HG03095 (cell line): ENCODE measurements at regions not wholly inside any gene's neighbourhood (a gene's known extent, or its start where the extent isn't known, plus 50 kb on each side); places are given as distances from the start of the nearest gene placed in this dataset.
"Not testable (repeated sequence)": the region's sequence is repeated elsewhere in the genome, so short reads cannot be mapped to it uniquely, and the experiment has no call there.

Source experiments
- ATAC-seq: cut with Tn5 transposase; IDR thresholded peaks from one replicate; pipeline ENCODE4 v1.9.1; 2021; ENCODE audit warnings: moderate library complexity; ENCODE audit not compliant: unreplicated experiment

GRCh38 chr3:21979706-21980105, 228.7 kb upstream of the ZNF385D start:
- no peak for ATAC-seq

DNA sequence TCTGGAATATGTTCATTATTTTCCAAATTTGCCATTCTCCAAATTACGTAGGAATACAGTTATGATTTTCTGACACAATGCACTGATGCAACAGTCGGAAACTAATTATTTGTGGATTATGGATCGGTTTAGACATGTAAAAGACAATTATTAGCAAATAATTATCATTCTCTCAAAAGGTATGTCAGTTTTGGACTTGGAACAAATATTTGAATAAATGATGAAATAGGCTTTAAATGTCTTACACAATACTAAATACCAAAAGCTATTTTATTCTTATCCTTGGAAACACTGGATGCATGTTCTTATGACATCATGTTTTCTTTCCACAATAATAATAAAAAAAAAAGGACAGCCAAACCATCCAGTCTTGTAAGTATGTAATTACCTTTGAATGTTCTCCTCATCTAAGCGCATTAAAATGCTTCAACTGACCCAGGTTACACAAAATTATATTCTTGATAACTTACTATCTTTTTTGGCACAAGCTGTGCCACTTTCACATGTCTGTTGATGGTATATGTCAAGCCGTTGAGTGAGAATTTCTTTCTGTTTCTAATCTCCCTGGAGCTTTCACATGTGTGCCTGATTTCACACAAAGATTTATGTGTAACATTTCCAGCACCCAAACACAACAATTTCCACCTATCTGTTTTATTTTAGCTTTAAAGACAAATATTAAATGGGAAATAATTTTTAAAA, 238.5 kb upstream of the ZNF385D start:
- ATAC-seq, result no peak

DNA sequence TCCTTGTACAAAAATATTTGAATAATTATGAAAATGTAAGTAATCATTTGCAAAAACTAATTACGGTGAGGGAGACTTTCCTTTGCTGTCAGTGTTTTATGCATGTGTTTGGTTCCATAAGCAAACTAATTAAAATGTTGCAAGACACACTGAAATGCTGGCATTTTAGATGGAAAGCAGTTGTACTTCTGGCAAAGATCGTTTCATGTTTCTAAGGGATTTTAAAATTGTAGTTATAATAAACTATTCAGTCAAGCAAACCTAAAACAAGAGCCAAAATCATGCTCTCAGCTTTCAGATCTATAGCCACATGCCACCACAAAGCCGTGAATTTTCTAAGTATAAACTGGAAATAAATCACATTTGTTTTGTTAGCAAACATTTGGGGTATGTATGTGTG, 240.1 kb upstream of the ZNF385D start:
- no peak for ATAC-seq

GRCh38 chr3:21995079-21995607, 244.1 kb upstream of the ZNF385D start:
- ATAC-seq, result no peak

DNA sequence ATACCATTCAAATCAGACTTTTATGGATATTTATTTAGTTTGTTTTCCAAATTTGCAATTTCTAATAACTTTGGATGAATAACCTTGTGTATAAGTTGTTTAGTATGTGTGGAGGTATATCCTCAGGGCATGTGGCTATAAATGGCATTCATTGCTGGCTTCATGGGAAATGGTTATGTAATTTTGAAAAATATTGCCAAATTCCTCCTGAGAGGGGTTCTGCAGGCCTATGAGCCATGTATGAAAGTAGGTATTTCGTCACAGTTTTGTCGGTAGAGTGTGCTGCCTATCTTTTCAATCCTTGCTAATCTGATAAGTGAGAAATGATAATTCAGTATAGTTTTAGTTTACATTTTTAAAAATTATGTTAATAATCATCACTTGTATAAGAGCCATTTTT, 256.4 kb upstream of the ZNF385D start:
- no peak for ATAC-seq

DNA sequence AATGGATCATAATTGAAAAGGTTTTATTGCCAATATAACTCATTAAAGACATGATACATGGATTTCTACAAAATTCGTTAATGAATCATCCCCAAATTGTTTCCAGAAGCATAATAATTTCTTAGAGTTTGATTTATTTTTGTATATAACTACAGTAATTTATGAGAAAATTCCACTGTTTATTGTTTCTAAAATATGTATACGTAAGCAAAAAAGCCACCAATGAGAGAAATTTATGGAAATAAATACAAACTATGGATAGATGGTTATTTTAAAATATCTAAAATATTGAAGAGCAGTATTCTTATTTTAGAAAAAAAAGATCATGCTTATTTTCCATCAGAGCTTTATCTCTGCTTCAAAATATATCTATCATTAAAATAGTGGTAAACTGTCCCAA, 260.0 kb upstream of the ZNF385D start:
- ATAC-seq, result no peak

GRCh38 chr3:22012471-22012870, 261.5 kb upstream of the ZNF385D start:
- ATAC-seq, result no peak

- no peak for ATAC-seq
Measured at GRCh38 chr3:22013641-22014040, 262.6 kb upstream of the ZNF385D start.

- ATAC-seq, result no peak
Measured at GRCh38 chr3:22016197-22016596, 265.2 kb upstream of the ZNF385D start.

GRCh38 chr3:22024638-22025037, 273.6 kb upstream of the ZNF385D start:
- not testable (repeated sequence) for ATAC-seq

- no peak for ATAC-seq
Measured at GRCh38 chr3:22029480-22029879, 278.5 kb upstream of the ZNF385D start.

- no peak for ATAC-seq
Measured at GRCh38 chr3:22039161-22039560, 288.2 kb upstream of the ZNF385D start.

GRCh38 chr3:22040150-22040549, 289.1 kb upstream of the ZNF385D start:
- ATAC-seq, result no peak

DNA sequence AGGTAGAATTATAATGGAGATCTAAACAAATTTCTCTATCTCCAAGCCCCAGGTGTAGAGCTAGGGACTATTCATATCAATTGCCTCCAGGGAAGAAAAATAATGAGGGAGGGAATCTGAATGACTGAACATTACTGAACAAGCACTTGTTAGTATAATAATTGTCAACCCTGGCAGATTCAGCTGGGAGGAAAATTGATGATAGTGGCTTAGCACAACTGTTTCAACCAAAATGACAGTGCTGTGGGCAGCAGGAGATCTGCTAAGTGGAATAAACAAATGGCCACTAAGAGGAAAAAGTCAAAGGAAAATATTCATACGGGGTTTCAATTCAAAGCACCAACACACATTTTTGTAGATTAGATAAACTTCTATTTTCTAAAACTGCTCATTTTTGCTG, 294.9 kb upstream of the ZNF385D start:
- no peak for ATAC-seq

DNA sequence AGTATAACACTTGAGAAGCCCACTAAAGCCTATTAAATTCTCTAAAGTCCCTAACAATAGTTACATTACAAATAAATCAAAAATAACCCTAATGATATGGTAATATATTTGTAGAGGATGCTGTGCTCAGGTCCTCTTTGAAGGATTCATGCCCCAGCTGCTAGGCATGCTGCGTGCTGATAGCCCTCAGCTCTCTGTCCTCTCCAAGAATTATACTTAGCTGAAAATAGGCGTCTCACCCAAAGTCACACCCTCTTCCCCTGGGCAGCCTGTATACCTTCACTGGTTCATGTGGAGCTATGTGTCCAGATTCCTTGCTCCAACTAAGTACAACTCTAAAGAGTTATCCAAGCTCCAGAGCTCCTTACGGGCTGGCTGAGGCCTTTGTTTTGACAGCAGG, 312.5 kb upstream of the ZNF385D start:
- ATAC-seq, result no peak

DNA sequence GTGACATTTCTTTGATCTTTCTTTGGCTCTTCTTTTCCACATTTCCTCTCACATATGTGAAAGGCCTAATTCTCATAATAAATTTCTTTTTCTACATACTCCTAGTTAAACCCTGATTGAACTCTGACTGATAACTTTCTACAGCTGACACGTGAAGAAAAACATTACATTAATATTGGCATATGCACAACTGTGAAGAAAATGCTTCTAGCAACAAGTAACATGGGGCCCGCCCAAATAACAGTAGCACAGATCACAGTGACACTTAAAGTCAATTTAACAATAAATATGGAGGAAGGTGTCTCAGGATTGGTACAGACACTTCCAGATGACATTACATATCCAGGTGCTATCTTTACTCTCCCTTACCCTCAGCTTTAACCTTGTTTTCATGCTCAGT, 317.6 kb upstream of the ZNF385D start:
- ATAC-seq, result no peak

GRCh38 chr3:22088204-22088603, 337.2 kb upstream of the ZNF385D start:
- ATAC-seq, result no peak

DNA sequence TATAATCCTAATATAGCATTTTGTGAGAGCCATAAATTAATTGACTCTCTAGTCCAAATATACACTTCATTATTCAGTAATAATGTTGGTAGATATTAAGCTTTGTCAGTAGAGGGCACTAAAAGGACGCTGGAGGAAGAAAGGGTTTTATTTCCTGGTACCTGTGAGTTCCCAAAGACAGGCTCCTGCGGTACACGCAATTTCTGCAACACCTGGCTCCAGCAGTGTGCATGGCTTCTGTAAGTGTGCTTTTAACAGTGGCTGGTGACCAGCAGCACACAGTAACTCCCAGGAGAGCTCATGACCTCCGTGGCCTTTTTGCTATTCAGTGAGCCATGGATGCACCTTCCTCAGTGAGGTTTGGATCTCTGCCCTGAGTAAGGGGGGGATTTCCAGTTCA, 338.3 kb upstream of the ZNF385D start:
- peak; percentile 85 for ATAC-seq

GRCh38 chr3:22091329-22091728, 340.3 kb upstream of the ZNF385D start:
- ATAC-seq, result no peak

DNA sequence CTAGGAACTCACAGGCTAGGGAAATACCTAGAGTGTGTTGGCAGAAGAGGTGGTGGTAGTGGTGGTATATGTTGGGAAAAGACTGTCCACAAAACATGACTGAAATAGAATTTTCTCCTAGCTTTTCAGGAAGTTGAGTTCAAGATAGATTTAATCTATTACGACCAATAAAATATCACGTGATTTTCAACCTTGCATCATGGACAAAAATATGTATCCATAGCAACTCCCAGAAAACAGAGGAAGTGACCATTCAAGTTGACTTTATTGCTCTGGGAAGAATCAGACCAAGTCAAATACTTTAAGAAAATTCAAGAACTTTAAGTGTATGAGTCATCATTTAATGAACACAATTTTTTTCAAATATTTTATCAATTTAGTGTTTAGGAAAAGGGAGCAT, 347.0 kb upstream of the ZNF385D start:
- ATAC-seq, result no peak

DNA sequence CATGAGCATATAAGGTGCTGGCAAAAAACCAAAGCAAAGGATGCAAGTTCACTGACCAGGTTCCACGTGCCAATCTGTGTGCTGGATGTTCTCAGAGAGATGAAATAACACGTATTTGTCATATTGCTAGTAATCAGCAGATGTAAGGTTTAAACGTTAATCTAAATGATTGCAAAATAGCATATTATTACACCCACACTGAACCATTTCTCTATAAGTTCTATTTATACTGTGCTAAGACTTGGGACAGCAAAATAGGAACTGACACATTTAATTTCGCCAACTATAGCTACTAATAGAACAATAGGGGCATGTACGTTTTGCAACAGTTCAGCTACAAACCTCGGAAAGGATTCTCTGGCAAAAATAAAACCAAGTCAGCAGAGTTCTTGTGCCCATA, 350.3 kb upstream of the ZNF385D start:
- ATAC-seq, result no peak

- no peak for ATAC-seq
Measured at GRCh38 chr3:22101811-22102210, 350.8 kb upstream of the ZNF385D start.

GRCh38 chr3:22103423-22103822, 352.4 kb upstream of the ZNF385D start:
- ATAC-seq, result no peak
